ENCODE measurements at regions not wholly inside any gene's neighbourhood (a gene's known extent, or its start where the extent isn't known, plus 50 kb on each side); places are given as distances from the start of the nearest gene placed in this dataset.
A peak's percentile ranks its signal among the peaks of the same experiment; 100 is the strongest.

DNA sequence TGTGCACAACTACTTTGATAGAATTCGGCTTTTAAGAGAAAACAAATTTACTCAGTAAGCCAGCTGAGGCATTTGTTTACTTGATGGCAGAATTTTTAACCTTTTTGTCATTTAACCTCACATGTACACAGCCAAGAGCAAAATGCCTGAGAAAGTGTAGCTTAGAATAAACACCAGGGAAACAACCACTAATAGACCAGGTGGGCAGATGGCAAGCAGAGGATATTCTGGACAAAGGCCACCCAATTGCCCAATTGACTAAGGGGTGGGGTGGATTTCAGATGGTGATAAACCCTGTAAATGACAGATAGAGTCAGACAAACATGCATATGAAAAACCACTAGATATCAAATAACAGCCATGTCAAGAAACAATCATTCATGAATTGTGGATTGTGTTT is 190.7 kb upstream of the FBXL4 start:
- DNase-seq = no peak

GRCh38 chr6:99137314-99137713 is 189.6 kb upstream of the FBXL4 start:
- DNase-seq = no peak

GRCh38 chr6:99136488-99136887 is 188.7 kb upstream of the FBXL4 start:
- no peak for DNase-seq

GRCh38 chr6:99132026-99132635 is 184.4 kb upstream of the FBXL4 start:
- DNase-seq = no peak

- peak; percentile 59 for DNase-seq
These were observed 183.4 kb upstream of the FBXL4 start for GRCh38 chr6:99130897-99131873.

- DNase-seq = no peak
These were observed 182.1 kb upstream of the FBXL4 start for GRCh38 chr6:99129835-99130234.

DNA sequence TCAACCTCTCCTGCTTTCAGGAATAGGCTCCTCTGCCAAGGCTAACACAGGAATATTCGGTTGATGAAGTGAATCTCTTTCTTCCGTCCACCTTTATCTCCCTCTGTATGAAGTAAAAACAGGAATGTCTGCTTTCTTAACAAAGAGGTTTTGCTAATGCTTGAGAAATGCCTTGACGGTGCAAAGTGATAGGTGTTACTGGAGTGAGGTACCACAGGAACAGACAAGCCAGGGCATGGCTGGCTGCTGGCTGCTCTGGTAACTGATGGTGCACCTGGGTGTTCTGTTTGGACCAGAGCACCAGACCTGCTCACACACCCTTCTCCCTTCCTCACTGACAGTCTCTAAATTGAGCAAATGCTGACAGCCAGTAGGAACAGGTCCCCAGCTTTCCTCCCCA is 174.0 kb upstream of the FBXL4 start:
- DNase-seq = no peak

DNA sequence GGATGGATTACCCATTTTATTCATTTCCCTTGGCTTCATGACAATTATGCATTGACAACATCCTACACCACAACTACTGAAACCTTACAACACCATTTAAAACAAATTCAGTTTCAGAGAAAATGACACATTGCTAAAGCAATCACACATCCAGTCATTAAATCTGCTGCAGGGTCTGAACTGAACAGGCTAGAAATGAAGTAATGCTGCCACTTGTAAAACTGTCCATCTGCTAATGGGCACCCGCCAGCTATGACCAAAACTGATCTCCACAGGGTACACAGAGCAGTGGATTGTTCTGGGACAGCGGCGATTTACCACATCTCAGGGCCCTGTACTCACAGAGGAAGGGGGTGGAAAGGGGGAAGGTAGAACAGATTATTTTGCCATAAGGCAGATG is 172.9 kb upstream of the FBXL4 start:
- DNase-seq = no peak

DNA sequence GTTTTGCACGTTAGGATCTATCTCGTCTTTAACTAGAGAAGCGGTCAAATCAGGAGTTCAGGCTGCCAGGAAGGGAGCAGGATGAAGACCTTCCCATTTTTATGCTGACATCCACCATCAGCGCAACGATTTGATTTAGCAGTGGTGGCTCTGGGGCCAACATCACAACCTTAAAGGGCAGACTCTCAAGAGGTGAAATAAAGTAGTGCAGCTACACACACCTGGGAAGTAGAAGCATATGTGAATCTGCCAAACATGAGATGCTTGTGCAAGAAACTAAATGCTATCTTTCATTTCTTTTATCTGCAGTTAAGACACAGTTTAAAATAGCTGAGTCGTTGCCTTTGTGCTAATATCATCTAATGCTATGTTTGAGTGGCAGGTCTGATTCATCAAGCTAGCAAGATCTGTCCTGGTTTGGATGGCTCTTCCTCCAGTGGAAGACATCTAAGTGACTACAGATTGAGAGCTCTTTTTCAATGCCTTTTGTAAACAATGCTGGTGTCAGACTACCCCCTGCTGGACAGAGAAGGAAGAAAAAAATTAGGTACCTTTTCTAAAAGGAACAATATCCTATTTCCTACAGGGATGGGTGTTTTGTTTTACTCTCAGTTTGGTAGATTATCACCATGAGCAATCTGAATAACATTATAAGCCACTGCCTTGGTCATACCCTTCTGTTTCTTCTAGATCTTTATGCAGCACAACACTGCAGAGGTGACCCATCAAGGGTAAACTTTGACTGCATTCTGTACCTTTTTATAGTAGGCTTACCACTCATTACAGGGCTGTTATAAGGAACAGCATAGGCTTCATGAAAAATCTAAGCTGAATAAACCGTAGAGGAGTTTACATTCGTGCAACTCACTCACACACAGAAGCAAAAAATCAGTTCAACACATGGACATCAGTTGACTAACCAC is 171.6 kb upstream of the FBXL4 start:
- DNase-seq = peak; percentile 55

GRCh38 chr6:99114769-99115406 is 167.1 kb upstream of the FBXL4 start:
- DNase-seq = no peak

- no peak for DNase-seq
These were observed 163.8 kb upstream of the FBXL4 start for GRCh38 chr6:99111590-99111989.

- no peak for DNase-seq
These were observed 162.3 kb upstream of the FBXL4 start for GRCh38 chr6:99110029-99110428.

DNA sequence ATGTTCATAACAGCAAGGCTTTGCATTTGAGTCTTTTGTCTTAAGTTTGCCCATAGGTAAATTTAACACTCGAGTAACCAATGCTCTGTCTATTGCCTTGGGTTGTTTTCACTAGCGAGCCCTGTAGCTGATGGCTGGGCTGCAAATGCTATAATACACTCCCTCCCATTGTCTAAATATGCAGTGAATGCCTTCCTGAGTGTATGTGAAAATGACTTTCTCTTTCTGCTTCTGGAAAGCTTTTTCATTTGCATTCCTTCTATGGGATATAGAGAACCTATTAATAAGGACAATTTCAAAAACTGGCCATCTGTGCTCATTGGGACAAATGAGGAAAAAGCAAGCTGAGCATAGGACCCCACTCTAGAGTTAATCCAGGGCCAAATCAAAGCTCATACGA is 156.5 kb upstream of the FBXL4 start:
- DNase-seq = no peak

DNA sequence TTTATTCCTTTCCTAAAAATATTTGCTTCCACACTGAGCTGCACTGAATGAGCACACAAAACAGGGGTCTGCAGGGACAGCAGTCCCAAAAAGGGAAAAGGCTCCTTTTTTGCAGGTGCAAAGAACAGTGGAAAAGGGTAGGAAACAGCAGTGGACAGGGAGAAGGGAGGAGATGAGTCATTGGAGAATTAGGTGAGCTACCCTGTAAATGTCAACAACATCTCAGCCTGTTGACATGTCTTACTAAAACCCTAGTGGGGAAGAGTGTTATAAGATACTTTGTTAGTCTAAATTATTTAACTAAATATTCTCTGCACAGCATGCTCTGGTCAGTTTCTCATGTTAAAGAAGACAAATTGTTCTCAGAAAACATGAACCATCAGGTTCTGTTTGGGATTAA is 151.5 kb upstream of the FBXL4 start:
- no peak for DNase-seq

- DNase-seq = no peak
These were observed 148.4 kb upstream of the FBXL4 start for GRCh38 chr6:99096170-99096569.

- DNase-seq = peak; percentile 28
These were observed 145.9 kb upstream of the FBXL4 start for GRCh38 chr6:99093456-99094190.

DNA sequence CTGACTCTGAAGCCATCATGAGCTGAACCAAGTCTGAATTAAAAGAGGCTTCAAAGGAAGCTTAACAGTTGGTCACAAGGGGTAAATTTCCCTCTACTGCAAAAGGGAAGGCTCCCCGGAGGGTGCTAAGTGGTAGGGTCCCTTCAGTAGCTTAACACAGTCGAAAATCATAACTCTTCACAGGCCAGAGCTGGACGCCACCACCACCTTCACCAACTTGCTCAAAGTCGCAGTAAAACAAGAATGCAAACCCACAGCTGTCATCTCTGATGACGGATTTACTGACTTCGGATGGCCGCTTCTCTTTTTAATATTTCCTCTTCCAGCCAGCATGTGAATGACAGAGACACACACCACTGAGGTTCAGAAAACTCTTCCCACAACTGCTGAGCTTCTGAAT is 144.7 kb upstream of the FBXL4 start:
- DNase-seq = no peak

GRCh38 chr6:99091985-99092384 is 144.2 kb upstream of the FBXL4 start:
- no peak for DNase-seq

GRCh38 chr6:99080191-99080590 is 132.4 kb upstream of the FBXL4 start:
- DNase-seq = no peak

- no peak for DNase-seq
These were observed 131.3 kb upstream of the FBXL4 start for GRCh38 chr6:99079058-99079457.

DNA sequence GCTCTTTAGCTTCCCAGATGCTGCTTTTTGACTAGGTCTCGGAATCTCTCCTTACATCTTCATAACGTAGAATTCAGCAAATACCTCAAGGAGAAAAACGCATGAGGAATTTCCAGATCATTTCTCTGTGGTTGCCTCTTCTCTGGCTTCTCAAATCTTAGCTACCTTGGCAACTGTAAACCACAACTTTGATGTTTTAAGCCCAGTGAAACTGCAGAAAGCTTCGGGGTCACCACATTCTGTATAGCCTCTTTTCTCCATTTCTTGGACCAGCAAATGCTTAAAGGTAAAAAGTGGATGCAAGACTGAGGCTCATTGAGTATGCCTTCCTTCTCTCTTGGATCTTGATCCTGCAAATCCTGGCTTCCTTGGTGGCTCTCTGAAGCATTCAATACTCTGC is 125.5 kb upstream of the FBXL4 start:
- no peak for DNase-seq

DNA sequence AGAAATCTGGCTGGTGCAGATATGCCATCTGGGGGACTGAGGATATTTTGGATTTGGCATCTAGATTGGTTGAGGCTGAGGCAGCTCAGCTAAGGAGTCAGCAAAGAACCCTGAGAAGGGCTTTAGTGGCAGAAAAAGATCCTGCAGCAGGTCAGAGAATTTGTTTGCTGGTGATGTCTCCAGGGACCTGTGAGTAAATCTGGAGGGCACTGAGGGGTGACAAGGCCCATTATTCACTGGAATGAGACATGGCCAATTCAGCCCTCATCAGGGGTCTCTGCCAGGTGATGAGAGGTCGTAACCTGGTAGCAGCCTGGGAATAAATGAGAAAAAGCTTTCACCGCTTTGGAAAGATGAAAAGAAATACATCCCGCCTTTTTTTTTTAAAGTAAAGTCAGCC is 118.3 kb upstream of the FBXL4 start:
- no peak for DNase-seq
